NCI-H2107 (cell line): ENCODE measurements at regions not wholly inside any gene's neighbourhood (a gene's known extent, or its start where the extent isn't known, plus 50 kb on each side); places are given as distances from the start of the nearest gene placed in this dataset.

Experiments used
- DNase-seq: peaks from one replicate; lab custom pipeline; 2025; lab: John Stamatoyannopoulos, UW

- DNase-seq: no peak
Measured at GRCh38 chr1:170460001-170460400, 72.0 kb upstream of the GORAB start.

- DNase-seq: no peak
Measured at GRCh38 chr1:170460414-170461155, 71.4 kb upstream of the GORAB start.

GRCh38 chr1:170461291-170461747 lies 70.6 kb upstream of the GORAB start:
- no peak for DNase-seq

DNA sequence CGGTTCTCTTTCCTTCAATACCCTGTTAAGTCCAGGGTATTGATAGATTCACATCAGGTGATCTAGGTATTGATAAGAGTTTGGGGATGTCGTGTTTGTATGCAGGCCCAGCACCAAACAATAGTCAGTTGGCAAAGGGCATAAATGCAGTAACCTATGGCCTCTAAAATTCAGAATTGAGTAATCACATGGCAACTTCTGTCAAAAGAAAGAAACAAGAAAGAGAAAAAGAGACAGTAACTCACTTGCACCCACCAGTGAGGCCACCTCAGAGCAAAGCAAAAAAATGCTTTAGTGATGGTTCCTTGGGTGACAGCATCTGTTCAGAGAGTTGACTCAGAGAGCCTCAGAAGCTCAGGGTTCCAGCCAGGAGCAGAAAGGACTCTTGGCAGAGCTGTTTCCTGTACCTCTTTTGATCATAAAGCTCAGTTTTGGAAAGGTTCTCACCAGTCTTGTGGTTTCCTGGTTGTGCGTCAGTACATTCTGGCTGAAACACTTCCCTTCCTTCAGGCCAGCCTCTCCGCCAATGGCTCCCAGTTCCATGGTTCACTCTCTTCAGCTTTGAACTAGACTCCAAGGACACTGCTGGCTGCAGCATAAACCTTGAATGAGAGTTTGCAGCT lies 70.1 kb upstream of the GORAB start:
- DNase-seq: no peak

GRCh38 chr1:170470121-170470520 lies 61.8 kb upstream of the GORAB start:
- no peak for DNase-seq

- DNase-seq: no peak
Measured at GRCh38 chr1:170471398-170472053, 60.4 kb upstream of the GORAB start.

DNA sequence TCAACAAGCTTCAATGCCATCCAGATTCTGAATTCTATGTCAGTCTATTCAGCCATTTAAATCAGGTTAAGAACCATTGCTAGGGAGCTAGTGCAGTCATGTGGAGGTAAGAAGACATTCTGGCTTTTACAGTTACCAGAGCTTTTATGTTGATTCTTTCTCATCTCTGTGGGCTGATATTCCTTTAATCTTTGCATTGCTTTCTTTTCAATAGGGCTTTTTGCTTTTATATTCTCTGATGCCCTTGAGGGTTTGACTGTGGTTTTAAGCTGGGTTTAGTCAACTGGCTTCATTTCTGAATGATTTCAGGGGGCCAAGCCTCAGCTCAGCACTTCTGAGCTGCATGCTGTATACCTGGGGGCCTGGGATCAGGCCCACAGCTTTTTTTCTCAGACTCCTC lies 51.0 kb upstream of the GORAB start:
- DNase-seq: no peak
